A549 (cell line): ENCODE measurements at regions not wholly inside any gene's neighbourhood (a gene's known extent, or its start where the extent isn't known, plus 50 kb on each side); places are given as distances from the start of the nearest gene placed in this dataset.

Source experiments
- BCL3 ChIP-seq: fragments of >200 bp; sonication (Bioruptor Twin); formaldehyde crosslinking; IDR thresholded peaks from 3 replicates; pipeline ENCODE4 v1.6.1; 2016
- BHLHE40 ChIP-seq: IDR thresholded peaks from 2 replicates; pipeline ENCODE4 v1.6.1; 2012; ENCODE audit warnings: low read depth, low read length, inconsistent platforms
- CEBPB ChIP-seq, 2 experiments: fragments of >200 bp in 1 of 2; sonication (Bioruptor Twin) in 1 of 2; formaldehyde crosslinking in 1 of 2; IDR thresholded peaks; 2 replicates each; pipeline ENCODE4 v1.6.1; 2012 to 2016
- CTCF ChIP-seq: fragments of >200 bp; sonication (Bioruptor Twin); formaldehyde crosslinking; IDR thresholded peaks from 3 replicates; pipeline ENCODE4 v1.5.1; 2016
- FOSL2 ChIP-seq, 2 experiments: fragments of 450-650 bp in 1 of 2; fragments of >200 bp in 1 of 2; sonication (Bioruptor Twin) in 1 of 2; formaldehyde crosslinking; IDR thresholded peaks; 2 replicates each; pipeline versions ENCODE4 v1.5.0 to v1.6.1; 2016 to 2020; ENCODE audit warnings: mild to moderate bottlenecking in 1 of 2, moderate library complexity in 1 of 2
- HDAC2 ChIP-seq: fragments of 200-600 bp; sonication (generic); IDR thresholded peaks from 2 replicates; pipeline ENCODE4 v1.6.1; 2016
- HOXA7 ChIP-seq: fragments of 250-450 bp; sonication (Bioruptor Pico); IDR thresholded peaks from 2 replicates; pipeline ENCODE4 v1.5.0; 2020; ENCODE audit warnings: mild to moderate bottlenecking, moderate library complexity
- MAZ ChIP-seq: fragments of 150-350 bp; IDR thresholded peaks from 2 replicates; pipeline ENCODE4 v1.6.1; 2014; ENCODE audit warnings: antibody characterized with exemption, low read depth, low read length, borderline replicate concordance
- RAD21 ChIP-seq, 2 experiments: fragments of >200 bp in 1 of 2; sonication (Bioruptor Twin) in 1 of 2; formaldehyde crosslinking in 1 of 2; IDR thresholded peaks in 1 of 2; conservative IDR thresholded peaks in 1 of 2; 2 replicates in 1 of 2; 3 replicates in 1 of 2; pipeline ENCODE4 v1.6.1; 2012 to 2018; ENCODE audit warnings: inconsistent platforms in 1 of 2
- RNF2 ChIP-seq: fragments of 200-600 bp; sonication (generic); IDR thresholded peaks from 2 replicates; pipeline ENCODE4 v1.6.1; 2016; ENCODE audit warnings: low read depth, mild to moderate bottlenecking, antibody characterized with exemption, moderate library complexity, borderline replicate concordance
- SMC3 ChIP-seq: fragments of >200 bp; sonication (Bioruptor Twin); formaldehyde crosslinking; IDR thresholded peaks from 3 replicates; pipeline ENCODE4 v1.6.1; 2018; ENCODE audit warnings: inconsistent platforms

- TF ChIP-seq RAD21 (conservative IDR thresholded peaks at IDR 0.05 in 1 of 2, IDR thresholded peaks at IDR 0.05 in 1 of 2) (no peak), CTCF (no peak), CEBPB (IDR thresholded peaks at IDR 0.05) (no peak), SMC3 (no peak), BHLHE40 (no peak), BCL3 (no peak), HOXA7 (no peak), MAZ (no peak), HDAC2 (no peak), FOSL2 (IDR thresholded peaks at IDR 0.05) (no peak), FOSL2 (CRISPR knock-in tag; IDR thresholded peaks at IDR 0.05) (no peak), RNF2 (no peak)
Observed at GRCh38 chr6:152918991-152919390, 63.9 kb downstream of the FBXO5 start.
